ENCODE measurements at regions not wholly inside any gene's neighbourhood (a gene's known extent, or its start where the extent isn't known, plus 50 kb on each side); places are given as distances from the start of the nearest gene placed in this dataset.
"Not testable (repeated sequence)": the region's sequence is repeated elsewhere in the genome, so short reads cannot be mapped to it uniquely, and the experiment has no call there.

DNA sequence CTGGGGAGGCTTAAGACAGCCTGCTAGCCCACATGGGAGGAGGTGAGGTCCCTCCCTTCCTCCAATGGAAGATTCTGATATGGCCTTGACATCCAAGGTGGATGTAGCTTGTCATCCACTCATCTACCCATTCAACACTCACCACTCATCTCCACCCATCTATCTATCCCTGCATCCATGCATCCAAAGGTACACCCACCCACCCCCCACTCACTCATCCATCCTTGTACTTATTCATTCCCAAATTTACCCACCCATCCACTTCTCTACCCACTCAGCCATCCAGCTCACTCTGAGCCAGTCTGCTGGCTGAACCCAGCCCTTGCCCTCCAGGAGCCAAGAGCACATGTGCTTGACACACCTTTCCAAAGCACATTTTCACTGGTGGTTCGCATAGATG is 189.7 kb downstream of the TLE3 start:
- DNase-seq: no peak

DNA sequence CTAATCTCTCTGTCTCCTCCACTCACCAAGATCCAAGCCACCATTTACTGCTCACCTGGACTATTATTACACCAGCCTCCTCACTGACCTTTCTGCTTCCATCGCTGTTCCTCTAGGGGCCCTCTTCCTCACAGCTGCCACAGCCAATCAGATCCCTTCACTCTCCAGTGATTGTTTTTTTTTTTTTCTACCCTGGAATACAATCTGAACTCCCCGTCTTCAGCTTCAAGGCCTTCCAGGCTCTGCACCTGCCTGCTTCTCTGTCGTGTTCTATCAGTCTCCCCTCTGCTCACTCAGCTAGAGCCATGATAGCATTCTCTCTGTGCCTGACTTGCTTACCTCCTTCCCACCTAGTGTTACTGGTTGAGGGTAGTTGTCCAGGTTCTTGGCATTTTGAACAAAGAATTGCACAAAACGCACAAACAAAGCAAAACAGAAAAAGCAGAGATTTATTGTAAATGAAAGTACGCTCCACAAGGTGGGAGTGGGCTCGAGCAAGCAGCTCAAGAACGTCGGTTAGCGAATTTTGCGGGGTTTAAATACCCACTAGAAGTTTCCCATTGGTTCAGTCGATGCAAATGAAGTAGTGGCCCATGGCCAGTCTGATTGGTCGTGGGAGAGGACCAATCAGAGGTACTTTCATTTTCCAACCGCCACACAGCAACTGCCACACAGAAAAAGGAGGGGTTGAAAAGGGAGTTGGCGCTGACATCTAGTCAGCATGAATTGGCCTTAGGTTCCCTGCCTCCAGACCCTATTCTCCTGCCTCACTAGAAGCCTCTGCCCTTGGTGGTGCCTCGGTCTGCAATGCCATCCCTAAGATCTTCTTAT is 188.9 kb downstream of the TLE3 start:
- no peak for DNase-seq

DNA sequence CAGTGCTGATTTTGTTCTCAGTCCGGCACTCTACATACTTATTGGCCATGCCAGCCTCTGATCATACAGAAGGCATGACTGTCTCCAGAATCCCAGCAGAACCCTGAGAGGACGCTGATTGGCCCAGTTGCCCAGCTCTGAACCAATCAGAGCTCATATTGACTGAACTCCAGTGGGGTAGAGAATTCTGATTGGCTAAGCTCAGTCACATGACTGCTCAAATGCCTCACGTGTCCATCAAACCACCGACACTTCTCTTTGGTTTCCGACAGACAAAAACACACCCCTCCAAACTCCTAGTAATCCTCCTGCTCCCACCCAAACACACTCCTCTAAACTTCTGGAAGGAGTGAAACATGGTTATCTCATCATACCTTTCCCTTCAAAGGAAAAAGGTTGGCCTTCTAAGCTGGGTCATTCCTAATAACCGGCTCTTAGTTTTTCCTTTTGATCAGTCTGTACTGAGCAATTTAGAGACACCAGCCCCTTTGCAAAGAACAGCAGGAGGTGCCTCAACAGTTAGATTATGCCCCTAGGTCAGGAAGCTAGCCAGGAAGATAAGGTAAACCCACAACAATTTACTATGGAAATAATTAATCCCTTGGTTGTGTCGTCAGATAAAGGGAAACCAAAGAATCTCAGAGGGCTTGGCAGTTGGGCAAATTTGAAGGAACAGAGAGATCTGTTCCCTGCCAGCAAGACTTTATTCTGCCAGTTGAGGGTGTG is 187.8 kb downstream of the TLE3 start:
- no peak for DNase-seq

DNA sequence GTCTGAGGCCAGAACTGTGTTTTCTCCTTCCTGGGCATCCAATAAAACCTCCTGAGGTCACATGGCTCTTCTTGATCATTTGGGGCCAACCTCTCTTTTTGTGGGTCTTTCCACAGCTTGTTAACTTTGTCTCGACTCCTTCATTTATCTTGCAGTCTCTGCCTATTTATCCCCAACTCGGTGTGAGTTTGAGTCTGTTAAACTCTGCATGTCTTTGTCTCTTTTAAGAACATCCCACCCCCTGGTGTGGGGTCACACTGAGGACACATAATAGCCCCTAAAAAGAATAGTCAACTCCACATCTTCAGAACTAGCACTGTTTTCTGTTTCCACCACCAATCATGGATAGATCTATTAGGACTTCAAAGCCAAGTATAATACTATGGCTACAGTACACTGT is 187.2 kb downstream of the TLE3 start:
- no peak for DNase-seq

DNA sequence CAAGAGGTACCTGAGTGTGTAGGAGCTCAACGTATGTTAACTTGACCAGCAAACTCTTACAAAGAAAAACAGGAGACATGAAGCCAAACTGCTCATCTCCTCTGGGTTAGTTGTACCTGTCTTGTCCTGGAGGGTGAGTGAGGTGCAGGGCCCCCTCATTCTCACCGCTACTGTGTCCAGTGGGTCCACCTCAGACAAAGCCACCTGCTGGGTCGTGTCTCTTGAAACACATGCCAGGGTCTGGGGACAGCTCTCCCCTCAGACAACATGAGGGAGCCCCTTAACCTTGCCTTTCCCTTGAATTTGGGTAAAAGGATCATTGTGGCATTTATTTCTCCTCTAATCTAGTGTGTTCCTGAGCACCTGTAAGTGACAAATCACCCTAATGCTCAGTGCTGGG is 185.6 kb downstream of the TLE3 start:
- DNase-seq: no peak

DNA sequence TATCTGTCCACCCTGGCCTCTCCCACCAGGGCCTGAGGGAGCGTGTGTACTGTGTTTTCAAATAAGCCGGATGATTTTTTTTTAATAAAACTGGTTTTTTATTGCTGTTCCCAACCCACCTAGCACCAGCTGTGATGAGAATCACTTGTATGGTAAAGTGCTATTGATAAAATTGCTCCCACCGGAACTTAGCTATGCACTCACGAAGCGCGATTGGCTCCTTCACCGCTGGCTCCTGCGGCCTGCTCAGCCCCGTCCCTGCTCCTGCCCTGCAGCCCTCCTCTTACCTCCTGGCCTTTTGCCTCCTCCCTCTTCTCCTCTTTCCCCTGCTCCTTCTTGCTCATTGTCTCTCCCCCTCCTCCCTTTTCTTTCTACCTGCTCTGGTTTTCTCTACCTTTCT is 183.7 kb downstream of the TLE3 start:
- DNase-seq: no peak

DNA sequence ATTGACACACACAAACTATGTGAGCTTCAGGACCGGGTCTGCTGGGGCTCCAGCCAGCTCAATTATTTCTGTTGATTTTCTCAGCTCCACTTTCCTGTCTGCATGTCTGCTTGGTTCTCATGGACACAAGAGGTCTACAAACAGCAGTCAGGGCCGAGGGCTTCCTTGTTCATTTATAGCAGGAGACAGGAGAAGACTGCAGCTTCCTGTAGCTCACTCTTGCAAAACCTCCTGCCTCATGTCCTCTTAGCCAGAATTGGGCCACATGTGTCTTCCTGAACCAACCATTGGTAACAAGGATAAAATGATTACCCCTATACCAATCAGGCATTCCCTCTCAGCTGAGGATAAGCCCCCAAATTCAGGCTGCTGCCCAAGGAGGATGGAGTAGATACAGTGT is 182.8 kb downstream of the TLE3 start:
- no peak for DNase-seq

DNA sequence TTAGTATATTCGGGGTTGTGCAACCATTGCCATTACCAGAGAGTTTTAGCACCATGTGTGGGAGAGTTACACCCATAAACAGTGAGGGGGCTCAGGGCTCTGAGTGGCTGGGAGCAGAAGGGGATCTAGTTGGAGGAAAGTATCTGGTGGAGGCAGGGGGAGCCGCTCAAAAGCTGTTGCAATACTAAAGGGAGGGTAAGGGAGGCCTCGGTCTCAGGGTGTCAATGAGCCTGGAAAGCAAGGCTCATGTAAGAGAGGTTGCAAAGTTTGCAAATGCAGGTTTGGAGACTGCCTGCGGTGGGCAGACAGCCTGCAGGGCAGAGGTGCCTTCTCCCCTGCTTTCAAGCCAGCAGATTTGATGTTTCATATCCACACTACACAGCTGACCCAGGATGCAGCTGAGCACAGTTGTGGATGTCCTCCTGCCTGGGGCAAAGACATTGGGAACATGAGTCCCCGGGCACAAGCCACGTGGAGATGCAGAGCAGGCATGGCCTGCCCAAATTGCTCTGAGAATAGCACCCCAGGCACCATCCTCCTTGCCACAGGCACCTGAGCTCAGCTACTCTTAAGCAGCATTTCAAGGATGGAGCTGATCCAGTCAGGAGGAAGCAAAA is 181.4 kb downstream of the TLE3 start:
- no peak for DNase-seq

DNA sequence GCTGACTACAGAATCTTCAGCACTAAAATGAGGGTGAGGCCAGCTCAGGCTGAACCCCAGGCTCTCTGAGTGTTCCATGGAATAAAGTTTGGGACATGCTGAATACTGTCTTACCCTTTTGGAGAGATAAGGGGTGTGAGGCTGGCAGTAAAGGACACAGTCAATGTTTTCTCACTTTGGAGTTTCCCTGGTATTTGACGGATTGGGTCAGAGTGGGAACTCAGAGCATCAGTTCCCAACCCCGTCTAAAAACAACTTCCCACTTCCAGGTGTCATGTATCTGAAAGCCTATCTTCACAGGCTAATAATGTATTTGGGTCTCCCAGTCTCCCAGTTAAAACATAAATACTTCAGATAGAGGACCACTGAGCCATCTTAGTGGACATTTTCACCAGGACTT is 180.7 kb downstream of the TLE3 start:
- no peak for DNase-seq

DNA sequence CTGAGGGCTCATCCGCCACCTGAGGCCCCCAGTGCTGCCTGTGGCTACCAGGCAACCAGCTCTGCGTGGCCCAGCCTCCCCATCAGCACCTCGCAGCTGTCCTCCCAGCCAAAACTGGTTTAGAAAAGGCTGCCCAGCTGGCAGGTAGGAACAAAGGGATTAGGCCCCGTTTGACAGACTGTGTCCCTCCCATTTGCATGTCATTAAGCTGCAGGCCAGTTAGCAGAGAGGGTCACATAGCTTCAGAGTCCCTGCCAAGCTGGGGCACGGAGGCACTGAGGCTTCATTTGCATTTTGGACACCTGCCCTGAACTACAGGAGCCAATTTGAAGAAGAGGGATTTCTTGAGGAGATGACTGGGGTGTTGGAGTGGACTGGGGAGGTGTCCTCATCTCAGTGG is 177.9 kb downstream of the TLE3 start:
- no peak for DNase-seq

DNA sequence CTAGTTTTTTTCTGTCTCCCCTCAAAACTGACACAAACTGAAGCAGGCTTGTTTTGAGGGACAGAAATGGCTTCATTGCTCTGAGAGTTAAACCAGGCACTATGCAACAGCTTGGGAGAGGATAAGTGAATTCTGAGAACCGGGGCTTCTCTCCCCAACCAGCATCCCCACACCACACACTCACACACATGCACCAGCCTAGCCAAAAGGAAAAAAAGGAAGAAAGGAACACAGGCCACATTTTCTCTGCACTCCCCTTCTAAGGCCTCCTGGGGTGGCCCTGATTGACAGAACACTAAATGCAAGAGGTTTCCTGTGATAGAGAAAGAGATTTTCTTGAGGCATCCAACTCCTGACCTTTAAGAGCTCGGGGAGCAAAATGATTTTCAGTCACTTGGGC is 177.5 kb downstream of the TLE3 start:
- no peak for DNase-seq

DNA sequence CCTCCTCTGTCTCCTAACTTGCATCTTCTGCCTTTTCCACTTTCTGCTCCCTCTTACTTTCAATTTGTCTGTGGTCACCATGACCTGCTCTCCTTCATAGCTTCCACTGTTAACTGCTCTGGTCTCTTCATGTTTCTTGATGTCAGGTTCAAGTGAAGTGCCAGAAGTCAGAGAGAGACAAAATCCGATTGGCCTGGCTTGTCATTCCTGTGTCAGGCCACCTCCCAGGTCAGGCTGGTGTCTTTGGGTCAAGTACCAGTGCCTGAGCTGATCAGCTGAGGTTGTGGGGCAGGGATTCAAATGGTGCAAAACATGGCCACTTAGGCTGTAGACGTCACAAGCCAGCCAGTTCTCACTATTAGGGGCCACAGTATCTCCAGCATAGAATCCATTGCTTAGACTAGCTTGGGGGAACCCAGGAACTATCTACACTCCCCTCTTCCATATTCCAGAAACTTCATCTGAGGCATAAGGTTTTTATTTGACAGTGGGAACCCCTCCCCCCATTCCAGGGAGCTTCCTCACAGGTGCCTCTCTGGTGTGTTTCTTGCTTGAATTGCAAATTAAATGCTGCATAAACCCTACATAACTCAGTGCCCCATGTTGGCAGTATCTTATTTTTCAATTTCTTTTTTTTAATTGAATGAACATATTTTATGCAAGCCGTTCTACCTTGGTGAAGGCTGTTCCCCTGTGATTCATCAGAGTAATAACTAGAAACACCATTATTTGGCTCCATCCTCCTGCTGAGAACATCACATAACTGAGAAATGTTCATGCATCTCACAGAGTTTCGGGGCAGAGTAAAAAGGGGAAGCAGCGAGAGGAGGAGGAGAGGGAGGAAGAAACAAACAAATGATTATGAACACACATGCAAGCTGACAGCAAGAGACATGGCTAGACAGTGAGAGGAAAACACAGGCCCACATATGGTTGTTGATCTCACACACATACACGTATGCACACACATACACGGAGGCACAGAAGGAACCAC is 175.8 kb downstream of the TLE3 start:
- DNase-seq: no peak

DNA sequence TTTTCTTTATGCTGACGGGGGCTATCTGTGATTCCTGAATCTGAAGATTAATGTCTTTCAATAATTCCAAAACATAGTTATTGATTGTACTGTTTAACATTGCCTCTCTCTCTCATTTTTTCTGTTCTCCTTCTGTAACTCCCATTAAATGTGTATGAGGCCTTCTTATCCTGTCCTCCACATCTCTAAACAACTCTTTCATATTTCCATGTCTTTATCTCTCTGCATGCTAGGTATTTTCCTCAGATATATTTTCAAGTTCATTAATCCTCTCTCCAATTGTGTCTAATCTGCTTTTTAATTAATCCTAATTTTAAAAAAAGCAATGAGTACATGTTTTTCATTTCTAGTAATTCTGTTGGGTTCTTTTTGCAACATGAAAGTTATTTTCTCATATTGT is 173.2 kb downstream of the TLE3 start:
- no peak for DNase-seq

DNA sequence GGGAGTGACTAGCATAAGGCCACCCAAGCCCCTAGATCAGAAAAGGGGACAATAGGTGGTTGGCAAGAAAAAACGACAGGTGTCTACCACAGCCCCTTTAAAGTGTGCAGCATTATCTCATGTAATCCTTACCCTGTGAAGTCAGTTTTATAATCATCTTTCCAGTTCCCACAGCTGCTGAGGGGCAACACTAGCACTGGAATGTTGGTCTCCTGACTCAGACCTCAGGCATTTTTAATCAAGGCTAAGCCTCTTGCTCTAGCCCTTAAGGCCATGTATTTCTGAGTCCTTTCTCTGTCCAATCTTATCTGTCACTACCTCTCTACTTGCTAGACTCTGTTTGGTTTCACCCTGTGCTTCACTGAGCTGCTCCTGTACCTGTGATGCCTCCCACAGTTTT is 171.7 kb downstream of the TLE3 start:
- DNase-seq: no peak

DNA sequence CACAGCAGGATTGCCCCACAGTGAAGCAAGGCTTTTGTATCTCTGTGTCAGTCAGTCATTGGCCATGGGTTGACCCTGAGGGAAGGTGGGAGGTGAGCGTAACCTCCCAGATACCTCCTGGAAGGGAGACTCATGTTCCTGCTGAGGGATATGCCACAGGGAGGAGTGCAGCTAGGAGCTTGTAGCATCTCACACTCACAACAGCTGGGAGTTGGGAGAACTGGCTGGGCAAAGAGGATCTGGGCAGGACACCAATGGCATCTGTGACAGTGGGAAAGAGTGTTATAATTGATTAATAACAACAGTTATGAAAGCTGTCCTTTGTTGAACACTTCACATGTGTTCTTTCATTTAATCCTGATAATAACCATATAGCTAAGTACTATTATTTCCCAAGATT is 171.0 kb downstream of the TLE3 start:
- no peak for DNase-seq

DNA sequence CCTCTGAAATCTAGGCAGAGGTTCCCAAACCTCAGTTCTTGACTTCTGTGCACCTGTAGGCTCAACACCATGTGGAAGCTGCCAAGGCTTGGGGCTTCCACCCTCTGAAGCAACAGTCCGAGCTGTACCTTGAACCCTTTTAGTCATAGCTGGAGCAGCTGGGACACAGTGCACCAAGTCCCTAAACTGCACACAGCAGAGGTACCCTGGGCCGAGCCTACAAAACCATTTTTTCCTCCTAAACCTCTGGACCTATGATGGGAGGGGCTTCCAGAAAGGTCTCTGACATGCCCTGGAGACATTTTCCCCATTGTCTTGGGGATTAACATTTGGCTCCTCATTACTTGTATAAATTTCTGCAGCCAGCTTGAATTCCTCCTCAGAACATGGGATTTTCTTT is 168.8 kb downstream of the TLE3 start:
- DNase-seq: not testable (repeated sequence)

DNA sequence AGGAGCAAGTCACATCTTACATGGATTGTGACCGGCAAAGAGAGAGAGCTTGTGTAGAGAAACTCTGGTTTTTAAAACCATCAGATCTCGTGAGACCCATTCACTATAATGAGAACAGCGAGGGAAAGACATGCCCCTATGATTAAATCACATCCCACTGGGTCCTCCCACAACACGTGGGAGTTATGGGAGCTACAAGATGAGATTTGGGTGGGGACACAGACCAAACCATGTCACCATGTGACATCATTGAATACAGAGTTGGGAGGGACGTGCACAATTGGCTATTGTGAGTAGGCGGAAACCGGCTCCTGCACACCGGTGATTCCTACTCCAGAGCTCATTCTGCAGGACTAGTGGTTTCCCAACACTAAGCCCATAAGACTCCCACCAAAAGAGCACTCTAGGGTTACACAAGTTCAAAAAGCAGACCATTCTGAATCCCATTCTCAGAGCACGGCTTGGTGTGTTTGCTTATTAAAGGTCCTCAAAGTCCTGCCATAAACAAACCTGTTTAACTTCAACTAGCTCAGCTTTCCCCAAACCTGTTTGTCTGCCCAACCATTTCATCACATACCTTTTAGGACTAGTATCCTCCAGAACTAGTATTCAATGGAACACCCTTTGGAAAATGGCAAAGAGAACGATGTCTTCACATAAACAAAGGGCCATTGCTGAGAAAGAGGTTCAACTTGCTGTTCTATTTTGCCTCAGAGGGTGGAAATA is 167.6 kb downstream of the TLE3 start:
- DNase-seq: no peak

DNA sequence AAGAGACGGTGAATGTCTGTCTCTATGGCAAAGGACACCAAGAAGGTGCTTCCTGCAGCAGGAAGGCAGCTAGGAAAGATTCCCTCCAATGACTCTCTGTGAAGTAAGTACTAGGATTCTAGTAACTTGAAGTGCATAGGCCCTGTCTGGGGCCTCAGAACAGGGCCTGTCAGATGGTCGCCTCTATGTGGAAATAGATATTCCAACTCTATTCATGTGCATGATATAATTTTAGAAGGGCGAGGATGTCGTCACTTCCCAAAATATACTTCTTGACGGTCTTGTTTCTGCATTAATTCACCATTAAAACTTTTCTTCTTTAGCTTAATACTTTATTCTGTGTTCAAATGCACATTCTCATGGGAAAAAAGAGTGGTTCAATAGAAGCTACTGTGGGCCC is 167.0 kb downstream of the TLE3 start:
- no peak for DNase-seq

DNA sequence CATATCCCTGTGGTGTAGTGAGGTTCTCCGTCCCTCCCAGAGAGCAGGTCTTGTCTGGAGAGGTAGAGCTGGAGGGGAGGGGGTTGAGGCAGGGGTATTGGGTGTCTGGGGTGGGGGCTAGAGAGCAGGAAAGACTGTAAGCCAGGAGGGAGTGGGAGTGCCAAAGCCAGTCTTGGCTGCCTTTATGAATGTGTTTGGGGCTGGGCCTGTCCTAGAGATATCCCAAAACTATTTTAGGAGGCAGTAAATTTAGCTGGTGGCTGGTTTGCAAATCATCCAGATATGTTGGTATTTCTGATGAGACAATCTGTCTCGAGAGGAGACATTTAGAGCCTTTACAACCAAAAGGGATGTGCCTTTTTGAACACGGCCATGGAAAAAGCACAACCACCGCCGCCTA is 166.6 kb downstream of the TLE3 start:
- no peak for DNase-seq

DNA sequence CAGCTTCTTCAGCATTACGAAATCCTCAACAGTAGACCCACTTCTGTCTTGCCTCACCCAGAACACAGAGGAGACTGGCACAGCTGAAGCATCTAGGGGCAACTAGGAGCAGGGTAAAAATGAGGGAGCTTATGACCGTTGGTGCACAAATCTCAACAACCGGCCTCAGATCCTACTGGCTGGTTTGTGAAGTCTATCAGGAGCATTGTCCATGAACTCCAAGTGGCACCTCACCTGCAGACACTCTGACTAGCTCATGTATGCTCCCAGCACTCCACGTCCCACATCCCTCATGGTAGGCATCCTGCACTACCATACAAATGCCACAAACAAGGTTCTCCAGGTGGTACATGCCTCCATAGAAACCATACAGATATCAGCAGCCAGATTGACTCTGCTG is 163.1 kb downstream of the TLE3 start:
- DNase-seq: no peak

DNA sequence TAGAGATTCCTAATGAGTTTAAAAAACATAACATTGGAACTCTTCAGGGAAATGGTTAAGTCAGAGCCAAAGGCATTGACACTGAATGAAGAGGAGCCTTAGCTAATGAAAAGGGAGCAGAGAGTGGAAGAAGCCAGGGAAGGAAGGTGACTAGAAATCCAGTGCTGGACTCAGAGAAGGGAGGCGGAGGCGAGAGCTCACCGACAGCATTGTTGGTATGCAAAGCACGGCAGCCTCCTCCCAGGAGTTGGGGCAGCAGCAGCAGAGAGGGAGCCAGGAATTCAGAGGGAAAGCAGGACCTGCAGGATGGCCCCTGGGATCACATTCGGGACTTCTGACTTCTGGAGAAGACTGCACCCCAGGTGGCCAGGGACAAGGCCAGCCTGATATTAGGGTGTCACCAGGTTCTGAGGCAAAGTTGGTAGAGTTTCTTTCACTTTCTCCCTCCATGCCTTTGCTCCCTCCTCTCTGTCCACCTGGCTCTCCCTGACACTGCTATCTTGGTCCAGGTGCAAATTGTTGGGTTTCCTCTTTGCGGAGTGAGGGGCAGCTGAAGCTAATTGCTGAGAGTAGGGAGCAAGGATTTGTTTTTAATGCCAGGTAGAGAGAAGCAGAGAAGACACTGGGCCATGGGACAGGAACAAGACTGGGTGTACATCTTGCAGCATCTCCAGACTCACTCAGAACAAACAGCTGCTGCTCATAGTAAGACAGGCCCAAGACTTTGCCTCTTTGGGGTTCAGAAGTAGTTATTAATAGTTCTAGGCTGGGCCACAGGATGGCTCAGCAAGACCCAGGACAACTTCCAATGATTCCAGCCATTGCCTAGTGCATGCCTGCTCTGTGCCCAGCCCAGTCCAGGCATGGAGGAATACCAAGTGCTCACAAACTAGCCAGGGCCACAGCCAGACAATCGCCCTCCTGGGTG is 157.9 kb downstream of the TLE3 start:
- no peak for DNase-seq
